Hepatocyte (in vitro differentiated cells): ENCODE measurements at regions not wholly inside any gene's neighbourhood (a gene's known extent, or its start where the extent isn't known, plus 50 kb on each side); places are given as distances from the start of the nearest gene placed in this dataset.

Experiments
- CTCF ChIP-seq: fragments of 200-600 bp; sonication (generic); IDR thresholded peaks from 2 replicates; pipeline ENCODE4 v1.5.1; 2016; ENCODE audit warnings: antibody characterized with exemption, mild to moderate bottlenecking; ENCODE audit not compliant: poor library complexity
- EZH2 ChIP-seq: fragments of 200-600 bp; sonication (generic); IDR thresholded peaks from 2 replicates; pipeline ENCODE4 v1.6.1; 2016; ENCODE audit warnings: antibody characterized with exemption, mild to moderate bottlenecking, borderline replicate concordance

GRCh38 chr17:77279448-77280303, 138.9 kb downstream of the SEC14L1 start:
- TF ChIP-seq CTCF (no peak), EZH2 (no peak)
